A549 (cell line): ENCODE measurements at regions not wholly inside any gene's neighbourhood (a gene's known extent, or its start where the extent isn't known, plus 50 kb on each side); places are given as distances from the start of the nearest gene placed in this dataset.
"Not testable (repeated sequence)": the region's sequence is repeated elsewhere in the genome, so short reads cannot be mapped to it uniquely, and the experiment has no call there.

ENCODE experiments used
- ATAC-seq, 2 experiments: fragments of 200-7000 bp in 1 of 2; fragments of >200 bp in 1 of 2; cut with Nextera tagmentation in 1 of 2; cut with Tn5 transposase in 1 of 2; 3 replicates each; pipeline versions ENCODE4 v1.8.0 to v1.9.1; 2018 to 2020; ENCODE audit warnings: mild to moderate bottlenecking in 1 of 2, moderate library complexity in 1 of 2
- CTCF ChIA-PET: fragments of 300-600 bp; sonication (Branson Sonifier 250); formaldehyde crosslinking; extraction: SDS; loops from one replicate; lab custom pipeline; 2021; ENCODE audit warnings: antibody characterized with exemption, inconsistent platforms; lab: Yijun Ruan, JAX
- POLR2A ChIA-PET: fragments of 350-600 bp; formaldehyde crosslinking; extraction: SDS; loops from one replicate; lab custom pipeline; 2021; ENCODE audit warnings: antibody characterized with exemption, inconsistent platforms; lab: Yijun Ruan, JAX
- DNase-seq, 2 experiments: peaks; one replicate each; pipeline versions ENCODE4 v3.0.0 to v3.0.0-alpha.2; 2011 to 2016; ENCODE audit warnings: low read depth in 1 of 2, low spot score in 1 of 2
- FAIRE-seq: peaks from 2 replicates; lab custom pipeline; 2011; peaks lifted over from hg19 to GRCh38; lab: Jason Lieb, UNC
- H3K27ac ChIP-seq, 2 experiments: fragments of >200 bp; sonication (Bioruptor Twin); formaldehyde crosslinking; 3 replicates each; pipeline ENCODE4 v1.5.1; 2016 to 2017
- H3K4me1 ChIP-seq: fragments of >200 bp; sonication (Bioruptor Twin); formaldehyde crosslinking; 3 replicates; pipeline ENCODE4 v1.6.1; 2016
- H3K4me2 ChIP-seq: fragments of >200 bp; sonication (Bioruptor Twin); formaldehyde crosslinking; 3 replicates; pipeline ENCODE4 v1.6.1; 2016
- H3K4me3 ChIP-seq: fragments of >200 bp; sonication (Bioruptor Twin); formaldehyde crosslinking; 3 replicates; pipeline ENCODE4 v1.5.1; 2016
- H3K9me3 ChIP-seq: fragments of >200 bp; sonication (Bioruptor Twin); formaldehyde crosslinking; 3 replicates; pipeline ENCODE4 v1.6.1; 2016
- BCL3 ChIP-seq: fragments of >200 bp; sonication (Bioruptor Twin); formaldehyde crosslinking; IDR thresholded peaks from 3 replicates; pipeline ENCODE4 v1.6.1; 2016
- CBX8 ChIP-seq: fragments of 200-600 bp; sonication (generic); IDR thresholded peaks from 2 replicates; pipeline ENCODE4 v1.6.1; 2016
- CEBPB ChIP-seq, 2 experiments: fragments of >200 bp in 1 of 2; sonication (Bioruptor Twin) in 1 of 2; formaldehyde crosslinking in 1 of 2; IDR thresholded peaks; 2 replicates each; pipeline ENCODE4 v1.6.1; 2012 to 2016
- CHD2 ChIP-seq: fragments of 150-350 bp; IDR thresholded peaks from 2 replicates; pipeline ENCODE4 v1.6.1; 2014; ENCODE audit warnings: low read length; ENCODE audit not compliant: partially characterized antibody
- EHF ChIP-seq: fragments of 250-450 bp; sonication (Bioruptor Pico); IDR thresholded peaks from 2 replicates; pipeline ENCODE4 v1.5.0; 2020; ENCODE audit warnings: mild to moderate bottlenecking
- ESRRA ChIP-seq: fragments of 150-350 bp; IDR thresholded peaks from 2 replicates; pipeline ENCODE4 v1.6.1; 2014; ENCODE audit warnings: mild to moderate bottlenecking, low read length, borderline replicate concordance
- FOSB ChIP-seq: fragments of 250-450 bp; sonication (Bioruptor Pico); IDR thresholded peaks from 2 replicates; pipeline ENCODE4 v1.5.0; 2020; ENCODE audit warnings: mild to moderate bottlenecking, moderate library complexity
- GATA3 ChIP-seq: IDR thresholded peaks from 2 replicates; pipeline ENCODE4 v1.6.1; 2012; ENCODE audit warnings: borderline replicate concordance
- HOXA7 ChIP-seq: fragments of 250-450 bp; sonication (Bioruptor Pico); IDR thresholded peaks from 2 replicates; pipeline ENCODE4 v1.5.0; 2020; ENCODE audit warnings: mild to moderate bottlenecking, moderate library complexity
- HOXB13 ChIP-seq: fragments of 250-450 bp; sonication (Bioruptor Pico); IDR thresholded peaks from 2 replicates; pipeline ENCODE4 v1.5.0; 2020; ENCODE audit warnings: low read depth, mild to moderate bottlenecking, moderate library complexity
- HOXB5 ChIP-seq: fragments of 250-450 bp; sonication (Bioruptor Pico); IDR thresholded peaks from 2 replicates; pipeline ENCODE4 v1.5.0; 2020; ENCODE audit warnings: mild to moderate bottlenecking, moderate library complexity
- KDM1A ChIP-seq: fragments of 200-600 bp; sonication (generic); IDR thresholded peaks from 2 replicates; pipeline ENCODE4 v1.6.1; 2016; ENCODE audit warnings: low read depth, mild to moderate bottlenecking
- MYC ChIP-seq: IDR thresholded peaks from 2 replicates; pipeline ENCODE4 v1.6.1; 2012; ENCODE audit warnings: mild to moderate bottlenecking, inconsistent platforms, low read length, improper control_type of control experiment, borderline replicate concordance
- NFE2L2 ChIP-seq: fragments of 150-350 bp; conservative IDR thresholded peaks from 2 replicates; pipeline ENCODE4 v1.6.1; 2014; ENCODE audit warnings: low read length
- NPAS2 ChIP-seq: fragments of 250-450 bp; sonication (Bioruptor Pico); IDR thresholded peaks from 2 replicates; pipeline ENCODE4 v1.8.0; 2022; ENCODE audit warnings: mild to moderate bottlenecking, moderate library complexity, borderline replicate concordance
- NR3C1 ChIP-seq: fragments of >200 bp; sonication (Bioruptor Twin); formaldehyde crosslinking; IDR thresholded peaks from 3 replicates; pipeline ENCODE4 v1.6.1; 2017
- POLR2AphosphoS2 ChIP-seq: conservative IDR thresholded peaks from 2 replicates; pipeline ENCODE4 v1.6.1; 2012; ENCODE audit warnings: low read length, improper control_type of control experiment, inconsistent platforms
- RCOR1 ChIP-seq: fragments of 150-350 bp; IDR thresholded peaks from 2 replicates; pipeline ENCODE4 v1.6.1; 2014; ENCODE audit warnings: antibody characterized with exemption, low read length, low read depth
- RNF2 ChIP-seq: fragments of 200-600 bp; sonication (generic); IDR thresholded peaks from 2 replicates; pipeline ENCODE4 v1.6.1; 2016; ENCODE audit warnings: low read depth, mild to moderate bottlenecking, antibody characterized with exemption, moderate library complexity, borderline replicate concordance
- SMC3 ChIP-seq: fragments of >200 bp; sonication (Bioruptor Twin); formaldehyde crosslinking; IDR thresholded peaks from 3 replicates; pipeline ENCODE4 v1.6.1; 2018; ENCODE audit warnings: inconsistent platforms
- TP53 ChIP-seq: fragments of 250-450 bp; sonication (Bioruptor Pico); IDR thresholded peaks from 2 replicates; pipeline ENCODE4 v1.5.0; 2021; ENCODE audit warnings: mild to moderate bottlenecking, moderate library complexity
- ZC3H11A ChIP-seq: fragments of 450-650 bp; IDR thresholded peaks from 2 replicates; pipeline ENCODE4 v1.6.1; 2014; ENCODE audit warnings: antibody characterized with exemption, mild to moderate bottlenecking
- ZFP36 ChIP-seq: fragments of 450-650 bp; IDR thresholded peaks from 2 replicates; pipeline ENCODE4 v1.6.1; 2014; ENCODE audit warnings: borderline replicate concordance; ENCODE audit not compliant: partially characterized antibody
- ZSCAN20 ChIP-seq: fragments of 250-450 bp; sonication (Bioruptor Pico); IDR thresholded peaks from 2 replicates; pipeline ENCODE4 v1.8.0; 2022; ENCODE audit warnings: mild to moderate bottlenecking, moderate library complexity
- WGBS: methylation state at CpG from one replicate; pipeline ENCODE4 v1.1.6; 2017; ENCODE audit errors: missing lambda C conversion rate; 5-methylcytosine and 5-hydroxymethylcytosine counted together
- TF ChIP-seq, protein P1 (sequence below): fragments of 250-450 bp; sonication (Bioruptor Pico); IDR thresholded peaks from 2 replicates; pipeline ENCODE4 v1.5.0; 2021; ENCODE audit warnings: mild to moderate bottlenecking, moderate library complexity, borderline replicate concordance
- TF ChIP-seq, protein P2 (sequence below): IDR thresholded peaks from 2 replicates; pipeline ENCODE4 v1.6.1; 2012

DNA sequence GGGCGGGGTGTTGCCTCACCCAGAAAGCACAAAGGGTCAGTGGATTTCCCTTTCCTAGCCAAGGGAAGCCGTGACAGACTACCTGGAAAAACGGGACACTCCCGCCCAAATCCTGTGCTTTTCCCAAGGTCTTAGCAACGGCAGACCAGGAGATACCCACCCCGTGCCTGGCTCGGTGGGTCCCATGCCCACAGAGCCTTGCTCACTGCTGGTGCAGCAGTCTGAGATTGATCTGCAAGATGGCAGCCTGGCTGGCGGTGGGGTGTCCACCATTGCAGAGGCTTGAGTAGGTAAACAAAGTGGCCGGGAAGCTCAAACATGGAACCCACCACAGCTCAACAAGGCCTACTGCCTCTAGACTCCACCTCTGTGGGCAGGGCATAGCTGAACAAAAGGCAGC is 95.7 kb downstream of the PRDM13 start:
- H3K4me2 ChIP-seq, H3K4me1 ChIP-seq, POLR2A ChIA-PET, DNase-seq, H3K27ac ChIP-seq, H3K4me3 ChIP-seq, ATAC-seq, H3K9me3 ChIP-seq, FAIRE-seq, CTCF ChIA-PET: not testable (repeated sequence)
- no CpG with 5 or more reads among the region's 9 CpGs for WGBS

GRCh38 chr6:99709062-99709461 is 102.4 kb downstream of the PRDM13 start:
- TF ChIP-seq ESRRA (no peak), NFE2L2 (no peak), NR3C1 (no peak), POLR2AphosphoS2 (no peak), CEBPB (IDR thresholded peaks at IDR 0.05) (no peak), NPAS2 (CRISPR knock-in tag) (no peak), ZC3H11A (no peak), EHF (no peak), RNF2 (no peak), HOXB13 (no peak), HOXA7 (CRISPR knock-in tag) (no peak), RCOR1 (no peak), KDM1A (no peak), TP53 (CRISPR knock-in tag) (no peak), CHD2 (no peak)
- TF ChIP-seq, protein P1, sequence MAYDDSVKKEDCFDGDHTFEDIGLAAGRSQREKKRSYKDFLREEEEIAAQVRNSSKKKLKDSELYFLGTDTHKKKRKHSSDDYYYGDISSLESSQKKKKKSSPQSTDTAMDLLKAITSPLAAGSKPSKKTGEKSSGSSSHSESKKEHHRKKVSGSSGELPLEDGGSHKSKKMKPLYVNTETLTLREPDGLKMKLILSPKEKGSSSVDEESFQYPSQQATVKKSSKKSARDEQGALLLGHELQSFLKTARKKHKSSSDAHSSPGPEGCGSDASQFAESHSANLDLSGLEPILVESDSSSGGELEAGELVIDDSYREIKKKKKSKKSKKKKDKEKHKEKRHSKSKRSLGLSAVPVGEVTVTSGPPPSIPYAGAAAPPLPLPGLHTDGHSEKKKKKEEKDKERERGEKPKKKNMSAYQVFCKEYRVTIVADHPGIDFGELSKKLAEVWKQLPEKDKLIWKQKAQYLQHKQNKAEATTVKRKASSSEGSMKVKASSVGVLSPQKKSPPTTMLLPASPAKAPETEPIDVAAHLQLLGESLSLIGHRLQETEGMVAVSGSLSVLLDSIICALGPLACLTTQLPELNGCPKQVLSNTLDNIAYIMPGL (CRISPR knock-in tag): no peak

DNA sequence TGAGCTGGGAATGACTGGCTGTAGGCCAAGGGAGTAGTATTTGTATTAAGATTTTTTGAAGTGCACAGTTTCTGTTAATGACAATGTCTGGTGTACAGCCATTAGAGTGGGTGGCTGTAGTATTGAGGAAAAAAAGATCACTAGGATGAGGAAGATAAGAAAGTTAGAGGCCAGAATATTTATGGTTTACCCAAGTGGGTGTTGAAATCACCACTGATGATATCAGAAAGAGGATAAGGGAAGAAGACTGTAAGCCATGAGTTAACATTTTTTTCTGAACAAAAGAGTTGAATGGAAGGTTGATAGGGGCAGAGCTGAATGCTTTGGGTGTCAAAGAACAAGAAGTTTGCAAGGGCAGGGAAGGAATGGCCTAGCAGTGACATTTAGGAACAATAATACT is 104.7 kb downstream of the PRDM13 start:
- no peak for TF ChIP-seq MYC
- TF ChIP-seq CBX8: no peak
- TF ChIP-seq POLR2AphosphoS2: no peak
- no peak for TF ChIP-seq NR3C1
- TF ChIP-seq, all 56 proteins: peak for 0
- DNase-seq: no peak
- Histone ChIP-seq H3K4me3 (no peak overlapping the region), H3K9me3 (no peaks in the 10 kb centered on the region), H3K4me2 (no peak overlapping the region), H3K4me1 (no peaks in the 10 kb centered on the region), H3K27ac (no peak overlapping the region)
- ATAC-seq: no peak
- POLR2A ChIA-PET: no interaction called here
- FAIRE-seq: no peak
- CTCF ChIA-PET: no interaction called here

More at GRCh38 chr6:99709062-99709461, 102.4 kb downstream of the PRDM13 start:
- ChIA-PET CTCF (no interaction called here), POLR2A (no interaction called here)
- DNase-seq (no peak), ATAC-seq (no peak), FAIRE-seq (no peak)
- H3K4me3 ChIP-seq: no peak overlapping the region
- no peak overlapping the region for H3K27ac ChIP-seq
- no peak overlapping the region for H3K4me2 ChIP-seq
- H3K4me1 ChIP-seq: no peaks in the 10 kb centered on the region
- no peaks in the 10 kb centered on the region for H3K9me3 ChIP-seq

GRCh38 chr6:99711925-99712324 is 105.3 kb downstream of the PRDM13 start:
- ChIA-PET CTCF (no interaction called here), POLR2A (no interaction called here)
- Histone ChIP-seq H3K4me2 (no peak overlapping the region), H3K4me1 (no peaks in the 10 kb centered on the region), H3K4me3 (no peak overlapping the region), H3K9me3 (no peaks in the 10 kb centered on the region), H3K27ac (no peak overlapping the region)
- FAIRE-seq (no peak), ATAC-seq (no peak), DNase-seq (no peak)
- TF ChIP-seq BCL3 (no peak), FOSB (CRISPR knock-in tag) (no peak), ZFP36 (no peak), MYC (no peak), ZC3H11A (no peak), ZSCAN20 (CRISPR knock-in tag) (no peak), HOXB13 (no peak), GATA3 (no peak), SMC3 (no peak), RNF2 (no peak), HOXB5 (CRISPR knock-in tag) (no peak)
- TF ChIP-seq, protein P2, sequence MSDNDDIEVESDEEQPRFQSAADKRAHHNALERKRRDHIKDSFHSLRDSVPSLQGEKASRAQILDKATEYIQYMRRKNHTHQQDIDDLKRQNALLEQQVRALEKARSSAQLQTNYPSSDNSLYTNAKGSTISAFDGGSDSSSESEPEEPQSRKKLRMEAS: no peak
- WGBS: 43% methylated on average over 6 of the region's 6 CpGs
